ENCODE measurements at regions not wholly inside any gene's neighbourhood (a gene's known extent, or its start where the extent isn't known, plus 50 kb on each side); places are given as distances from the start of the nearest gene placed in this dataset.
"Not testable (repeated sequence)": the region's sequence is repeated elsewhere in the genome, so short reads cannot be mapped to it uniquely, and the experiment has no call there.

DNA sequence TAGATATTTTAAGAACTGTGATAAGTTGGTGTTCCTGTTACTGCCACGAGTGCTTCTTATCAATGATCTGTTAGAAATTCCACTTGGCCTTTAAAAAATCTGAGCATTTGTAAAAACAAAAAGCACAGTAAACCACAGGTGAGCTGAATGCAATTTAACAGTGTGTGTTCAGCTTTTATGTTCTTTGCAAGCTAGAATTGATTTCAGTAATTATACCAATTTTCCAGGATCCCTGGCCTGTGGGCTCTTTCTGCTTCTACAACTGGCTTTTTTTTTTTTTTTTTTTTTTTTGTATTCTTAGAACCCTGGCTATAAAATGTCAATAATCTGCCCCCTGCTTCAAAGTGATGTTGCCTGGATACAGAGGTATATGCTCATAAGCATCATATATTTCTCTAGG lies 548.5 kb upstream of the SLC8A1 start:
- Histone ChIP-seq H3K36me3 (ENCODE audit: control insufficient read depth, insufficient read depth, low read length) (no peaks in the 10 kb centered on the region), H3K27ac (ENCODE audit: low read depth, low read length) (no peak overlapping the region), H3K9ac (ENCODE audit: low read length) (no peak overlapping the region), H3K4me1 (ENCODE audit: control insufficient read depth, insufficient read depth, low read length) (no peaks in the 10 kb centered on the region), H3K4me3 (ENCODE audit: low read length) (no peak overlapping the region), H3K27me3 (ENCODE audit: control insufficient read depth, insufficient read depth, low read length) (no peaks in the 10 kb centered on the region)

- no peaks in the 10 kb centered on the region for H3K36me3 ChIP-seq (ENCODE audit: control insufficient read depth, insufficient read depth, low read length)
- H3K9ac ChIP-seq (ENCODE audit: low read length): no peak overlapping the region
- no peak overlapping the region for H3K27ac ChIP-seq (ENCODE audit: low read depth, low read length)
- H3K4me1 ChIP-seq (ENCODE audit: control insufficient read depth, insufficient read depth, low read length): no peaks in the 10 kb centered on the region
- no peaks in the 10 kb centered on the region for H3K27me3 ChIP-seq (ENCODE audit: control insufficient read depth, insufficient read depth, low read length)
- no peak overlapping the region for H3K4me3 ChIP-seq (ENCODE audit: low read length)
Measured at GRCh38 chr2:41000906-41001305, 549.0 kb upstream of the SLC8A1 start.

GRCh38 chr2:41004700-41005099 lies 552.8 kb upstream of the SLC8A1 start:
- Histone ChIP-seq H3K27me3 (ENCODE audit: control insufficient read depth, insufficient read depth, low read length) (no peaks in the 10 kb centered on the region), H3K9ac (ENCODE audit: low read length) (no peak overlapping the region), H3K4me1 (ENCODE audit: control insufficient read depth, insufficient read depth, low read length) (no peaks in the 10 kb centered on the region), H3K4me3 (ENCODE audit: low read length) (no peak overlapping the region), H3K27ac (ENCODE audit: low read depth, low read length) (no peak overlapping the region), H3K36me3 (ENCODE audit: control insufficient read depth, insufficient read depth, low read length) (no peaks in the 10 kb centered on the region)

DNA sequence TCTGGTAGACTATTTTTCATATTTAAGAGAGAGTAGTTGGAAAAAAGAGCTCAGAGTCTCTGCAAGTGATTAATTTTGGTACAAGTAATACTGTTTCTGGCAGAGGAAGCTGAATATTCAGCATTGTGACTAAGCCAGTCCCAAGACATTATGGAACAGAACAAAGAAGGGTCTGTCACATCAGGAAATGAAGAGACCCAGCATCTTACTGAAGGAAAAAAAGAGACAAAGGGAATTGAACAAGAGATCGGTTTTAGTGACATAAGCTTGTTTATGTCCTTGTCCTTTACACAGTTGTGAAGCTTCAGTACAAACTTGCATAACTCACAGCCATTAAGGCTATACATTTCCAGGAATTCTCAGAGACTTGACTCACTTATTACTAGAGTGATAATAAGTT lies 568.5 kb upstream of the SLC8A1 start:
- H3K4me1 ChIP-seq (ENCODE audit: control insufficient read depth, insufficient read depth, low read length): no peaks in the 10 kb centered on the region
- H3K4me3 ChIP-seq (ENCODE audit: low read length): no peak overlapping the region
- H3K27ac ChIP-seq (ENCODE audit: low read depth, low read length): no peak overlapping the region
- H3K36me3 ChIP-seq (ENCODE audit: control insufficient read depth, insufficient read depth, low read length): no peaks in the 10 kb centered on the region
- H3K27me3 ChIP-seq (ENCODE audit: control insufficient read depth, insufficient read depth, low read length): no peaks in the 10 kb centered on the region
- H3K9ac ChIP-seq (ENCODE audit: low read length): no peak overlapping the region

- no peak overlapping the region for H3K9ac ChIP-seq (ENCODE audit: low read length)
- no peak overlapping the region for H3K27ac ChIP-seq (ENCODE audit: low read depth, low read length)
- no peaks in the 10 kb centered on the region for H3K27me3 ChIP-seq (ENCODE audit: control insufficient read depth, insufficient read depth, low read length)
- no peaks in the 10 kb centered on the region for H3K4me1 ChIP-seq (ENCODE audit: control insufficient read depth, insufficient read depth, low read length)
- no peak overlapping the region for H3K4me3 ChIP-seq (ENCODE audit: low read length)
- no peaks in the 10 kb centered on the region for H3K36me3 ChIP-seq (ENCODE audit: control insufficient read depth, insufficient read depth, low read length)
Measured at GRCh38 chr2:41024816-41025215, 572.9 kb upstream of the SLC8A1 start.

- H3K4me3 ChIP-seq (ENCODE audit: low read length): no peak overlapping the region
- no peak overlapping the region for H3K9ac ChIP-seq (ENCODE audit: low read length)
- H3K36me3 ChIP-seq (ENCODE audit: control insufficient read depth, insufficient read depth, low read length): no peaks in the 10 kb centered on the region
- no peak overlapping the region for H3K27ac ChIP-seq (ENCODE audit: low read depth, low read length)
- no peaks in the 10 kb centered on the region for H3K4me1 ChIP-seq (ENCODE audit: control insufficient read depth, insufficient read depth, low read length)
- H3K27me3 ChIP-seq (ENCODE audit: control insufficient read depth, insufficient read depth, low read length): no peaks in the 10 kb centered on the region
Measured at GRCh38 chr2:41026613-41027012, 574.7 kb upstream of the SLC8A1 start.

- no peak overlapping the region for H3K4me3 ChIP-seq (ENCODE audit: low read length)
- H3K4me1 ChIP-seq (ENCODE audit: control insufficient read depth, insufficient read depth, low read length): no peaks in the 10 kb centered on the region
- no peaks in the 10 kb centered on the region for H3K36me3 ChIP-seq (ENCODE audit: control insufficient read depth, insufficient read depth, low read length)
- no peak overlapping the region for H3K27ac ChIP-seq (ENCODE audit: low read depth, low read length)
- no peaks in the 10 kb centered on the region for H3K27me3 ChIP-seq (ENCODE audit: control insufficient read depth, insufficient read depth, low read length)
- no peak overlapping the region for H3K9ac ChIP-seq (ENCODE audit: low read length)
Measured at GRCh38 chr2:41027095-41027494, 575.2 kb upstream of the SLC8A1 start.

DNA sequence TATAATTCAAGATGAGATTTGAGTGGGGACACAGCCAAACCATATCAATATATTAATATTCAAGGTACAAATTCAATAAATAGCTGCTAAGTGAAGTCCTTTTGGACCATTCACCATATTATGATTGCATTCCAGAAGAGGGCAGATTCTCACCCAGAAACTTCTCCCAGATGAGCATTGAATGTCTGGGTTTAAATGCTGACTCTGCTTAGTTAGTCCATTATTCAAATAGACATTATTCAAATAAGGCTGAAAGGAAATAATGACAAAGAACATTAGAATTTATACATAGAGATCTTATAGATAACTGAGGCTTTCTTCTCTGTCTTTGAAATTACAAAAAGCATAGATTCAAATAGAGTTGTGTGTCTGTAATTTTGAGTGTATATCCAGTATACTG lies 579.4 kb upstream of the SLC8A1 start:
- Histone ChIP-seq H3K36me3 (ENCODE audit: control insufficient read depth, insufficient read depth, low read length) (no peaks in the 10 kb centered on the region), H3K9ac (ENCODE audit: low read length) (no peak overlapping the region), H3K27ac (ENCODE audit: low read depth, low read length) (no peak overlapping the region), H3K4me1 (ENCODE audit: control insufficient read depth, insufficient read depth, low read length) (no peaks in the 10 kb centered on the region), H3K27me3 (ENCODE audit: control insufficient read depth, insufficient read depth, low read length) (no peaks in the 10 kb centered on the region), H3K4me3 (ENCODE audit: low read length) (no peak overlapping the region)

GRCh38 chr2:41032715-41033114 lies 580.8 kb upstream of the SLC8A1 start:
- no peaks in the 10 kb centered on the region for H3K4me1 ChIP-seq (ENCODE audit: control insufficient read depth, insufficient read depth, low read length)
- H3K27me3 ChIP-seq (ENCODE audit: control insufficient read depth, insufficient read depth, low read length): no peaks in the 10 kb centered on the region
- no peak overlapping the region for H3K9ac ChIP-seq (ENCODE audit: low read length)
- H3K27ac ChIP-seq (ENCODE audit: low read depth, low read length): no peak overlapping the region
- no peak overlapping the region for H3K4me3 ChIP-seq (ENCODE audit: low read length)
- no peaks in the 10 kb centered on the region for H3K36me3 ChIP-seq (ENCODE audit: control insufficient read depth, insufficient read depth, low read length)

GRCh38 chr2:41033127-41033526 lies 581.2 kb upstream of the SLC8A1 start:
- H3K27ac ChIP-seq (ENCODE audit: low read depth, low read length): no peak overlapping the region
- H3K36me3 ChIP-seq (ENCODE audit: control insufficient read depth, insufficient read depth, low read length): no peaks in the 10 kb centered on the region
- H3K4me1 ChIP-seq (ENCODE audit: control insufficient read depth, insufficient read depth, low read length): no peaks in the 10 kb centered on the region
- no peak overlapping the region for H3K4me3 ChIP-seq (ENCODE audit: low read length)
- H3K9ac ChIP-seq (ENCODE audit: low read length): no peak overlapping the region
- no peaks in the 10 kb centered on the region for H3K27me3 ChIP-seq (ENCODE audit: control insufficient read depth, insufficient read depth, low read length)

- no peaks in the 10 kb centered on the region for H3K36me3 ChIP-seq (ENCODE audit: control insufficient read depth, insufficient read depth, low read length)
- no peaks in the 10 kb centered on the region for H3K27me3 ChIP-seq (ENCODE audit: control insufficient read depth, insufficient read depth, low read length)
- no peaks in the 10 kb centered on the region for H3K4me1 ChIP-seq (ENCODE audit: control insufficient read depth, insufficient read depth, low read length)
- no peak overlapping the region for H3K9ac ChIP-seq (ENCODE audit: low read length)
- H3K27ac ChIP-seq (ENCODE audit: low read depth, low read length): no peak overlapping the region
- no peak overlapping the region for H3K4me3 ChIP-seq (ENCODE audit: low read length)
Measured at GRCh38 chr2:41038408-41038807, 586.5 kb upstream of the SLC8A1 start.

DNA sequence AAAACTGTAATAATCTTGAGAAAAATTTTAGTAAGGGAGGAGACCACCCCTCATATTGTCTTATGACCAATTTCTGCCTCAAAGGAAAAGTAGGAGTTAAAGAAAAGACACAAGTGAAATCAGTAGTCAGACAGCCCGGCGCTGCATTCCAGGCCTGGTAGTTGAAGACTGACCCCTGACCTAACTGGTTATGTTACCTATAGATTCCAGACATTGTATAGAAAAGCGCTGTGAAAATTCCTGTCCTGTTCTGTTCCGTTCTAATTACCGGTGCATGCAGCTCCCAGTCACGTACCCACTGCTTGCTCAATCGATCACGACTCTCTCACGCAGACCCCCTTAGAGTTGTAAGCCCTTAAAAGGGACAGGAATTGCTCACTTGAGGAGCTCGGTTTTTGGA lies 587.9 kb upstream of the SLC8A1 start:
- H3K9ac ChIP-seq (ENCODE audit: low read length); H3K36me3 ChIP-seq (ENCODE audit: control insufficient read depth, insufficient read depth, low read length); H3K4me1 ChIP-seq (ENCODE audit: control insufficient read depth, insufficient read depth, low read length); H3K27me3 ChIP-seq (ENCODE audit: control insufficient read depth, insufficient read depth, low read length); H3K27ac ChIP-seq (ENCODE audit: low read depth, low read length); H3K4me3 ChIP-seq (ENCODE audit: low read length): not testable (repeated sequence)

DNA sequence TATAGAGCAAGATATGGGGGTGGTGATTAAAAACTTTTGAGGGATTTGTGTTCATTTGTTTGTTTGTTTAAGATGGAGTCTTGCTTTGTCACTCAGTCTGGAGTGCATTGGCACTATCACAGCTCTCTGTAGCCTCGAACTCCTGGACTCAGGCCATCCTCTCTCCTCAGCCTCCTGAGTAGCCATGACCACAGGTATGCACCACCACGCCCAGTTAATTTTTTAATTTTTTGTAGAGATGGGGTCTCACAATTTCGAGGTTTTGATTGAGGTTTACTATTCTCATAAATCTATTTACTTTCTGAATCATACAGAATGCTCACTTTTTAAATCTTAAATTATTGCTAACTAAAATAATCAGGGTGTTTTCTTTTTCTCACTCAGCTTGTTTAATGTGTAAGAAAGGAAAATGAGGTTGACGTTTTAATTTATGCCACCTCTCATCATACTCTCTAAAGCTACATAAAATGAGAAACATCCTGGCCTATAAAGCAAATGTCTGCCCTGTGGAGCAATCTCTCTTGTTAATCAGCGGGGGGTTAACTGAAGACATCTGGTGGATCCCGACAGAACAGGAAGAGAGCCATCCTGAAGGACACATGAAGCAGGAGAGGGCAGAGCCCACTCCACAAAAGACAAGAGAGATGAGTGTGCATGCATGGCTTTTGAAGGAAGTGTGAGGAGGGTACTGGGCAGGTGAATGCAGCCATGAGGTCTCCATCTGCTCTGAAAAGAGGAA lies 589.1 kb upstream of the SLC8A1 start:
- H3K27me3 ChIP-seq (ENCODE audit: control insufficient read depth, insufficient read depth, low read length): no peaks in the 10 kb centered on the region

More for the DNA sequence above, 589.1 kb upstream of the SLC8A1 start:
- Histone ChIP-seq H3K4me3 (ENCODE audit: low read length) (no peak overlapping the region), H3K9ac (ENCODE audit: low read length) (no peak overlapping the region), H3K36me3 (ENCODE audit: control insufficient read depth, insufficient read depth, low read length) (no peaks in the 10 kb centered on the region), H3K4me1 (ENCODE audit: control insufficient read depth, insufficient read depth, low read length) (no peaks in the 10 kb centered on the region), H3K27ac (ENCODE audit: low read depth, low read length) (no peak overlapping the region)

All from rectal smooth muscle tissue (tissue), 1 donor.